Activated T-cell treated with anti-CD3 and anti-CD28 coated beads for 1 hour (primary cell): ENCODE measurements at regions not wholly inside any gene's neighbourhood (a gene's known extent, or its start where the extent isn't known, plus 50 kb on each side); places are given as distances from the start of the nearest gene placed in this dataset.
"Not testable (repeated sequence)": the region's sequence is repeated elsewhere in the genome, so short reads cannot be mapped to it uniquely, and the experiment has no call there.

Experiments
- DNase-seq: peaks from one replicate; pipeline ENCODE4 v3.0.0-alpha.2; 2020; ENCODE audit warnings: low read depth

GRCh38 chrX:150052226-150052625 lies 113.9 kb upstream of the EOLA2 start:
- DNase-seq = no peak

GRCh38 chrX:150058728-150059127 lies 120.4 kb upstream of the EOLA2 start:
- DNase-seq = no peak

- no peak for DNase-seq
These were observed 122.1 kb upstream of the EOLA2 start for GRCh38 chrX:150060406-150060805.

GRCh38 chrX:150062292-150063137 lies 124.2 kb upstream of the EOLA2 start:
- no peak for DNase-seq

- DNase-seq = no peak
These were observed 124.8 kb upstream of the EOLA2 start for GRCh38 chrX:150063138-150063518.

- no peak for DNase-seq
These were observed 125.4 kb upstream of the EOLA2 start for GRCh38 chrX:150063674-150064073.

GRCh38 chrX:150074175-150074574 lies 135.9 kb upstream of the EOLA2 start:
- DNase-seq = no peak

GRCh38 chrX:150080497-150080896 lies 142.2 kb upstream of the EOLA2 start:
- DNase-seq = no peak

- DNase-seq = no peak
These were observed 142.8 kb upstream of the EOLA2 start for GRCh38 chrX:150081076-150081475.

GRCh38 chrX:150084496-150085229 lies 146.4 kb upstream of the EOLA2 start:
- DNase-seq = no peak

- no peak for DNase-seq
These were observed 147.6 kb upstream of the EOLA2 start for GRCh38 chrX:150085881-150086280.

- DNase-seq = no peak
These were observed 148.1 kb upstream of the EOLA2 start for GRCh38 chrX:150086371-150086770.

GRCh38 chrX:150087612-150088011 lies 149.3 kb upstream of the EOLA2 start:
- no peak for DNase-seq

- no peak for DNase-seq
These were observed 149.8 kb upstream of the EOLA2 start for GRCh38 chrX:150088042-150088441.

GRCh38 chrX:150088766-150089518 lies 150.7 kb upstream of the EOLA2 start:
- DNase-seq = no peak

GRCh38 chrX:150091300-150091699 lies 153.0 kb upstream of the EOLA2 start:
- DNase-seq = not testable (repeated sequence)

GRCh38 chrX:150092549-150092948 lies 154.3 kb upstream of the EOLA2 start:
- no peak for DNase-seq

- no peak for DNase-seq
These were observed 156.1 kb upstream of the EOLA2 start for GRCh38 chrX:150094375-150094774.

GRCh38 chrX:150094996-150095395 lies 156.7 kb upstream of the EOLA2 start:
- no peak for DNase-seq

GRCh38 chrX:150099316-150099715 lies 161.0 kb upstream of the EOLA2 start:
- DNase-seq = no peak

- no peak for DNase-seq
These were observed 162.0 kb upstream of the EOLA2 start for GRCh38 chrX:150100261-150100660.

- no peak for DNase-seq
These were observed 180.2 kb upstream of the EOLA2 start for GRCh38 chrX:150118476-150118875.

GRCh38 chrX:150119323-150119722 lies 181.0 kb upstream of the EOLA2 start:
- no peak for DNase-seq
